ENCODE measurements at regions not wholly inside any gene's neighbourhood (a gene's known extent, or its start where the extent isn't known, plus 50 kb on each side); places are given as distances from the start of the nearest gene placed in this dataset.

DNA sequence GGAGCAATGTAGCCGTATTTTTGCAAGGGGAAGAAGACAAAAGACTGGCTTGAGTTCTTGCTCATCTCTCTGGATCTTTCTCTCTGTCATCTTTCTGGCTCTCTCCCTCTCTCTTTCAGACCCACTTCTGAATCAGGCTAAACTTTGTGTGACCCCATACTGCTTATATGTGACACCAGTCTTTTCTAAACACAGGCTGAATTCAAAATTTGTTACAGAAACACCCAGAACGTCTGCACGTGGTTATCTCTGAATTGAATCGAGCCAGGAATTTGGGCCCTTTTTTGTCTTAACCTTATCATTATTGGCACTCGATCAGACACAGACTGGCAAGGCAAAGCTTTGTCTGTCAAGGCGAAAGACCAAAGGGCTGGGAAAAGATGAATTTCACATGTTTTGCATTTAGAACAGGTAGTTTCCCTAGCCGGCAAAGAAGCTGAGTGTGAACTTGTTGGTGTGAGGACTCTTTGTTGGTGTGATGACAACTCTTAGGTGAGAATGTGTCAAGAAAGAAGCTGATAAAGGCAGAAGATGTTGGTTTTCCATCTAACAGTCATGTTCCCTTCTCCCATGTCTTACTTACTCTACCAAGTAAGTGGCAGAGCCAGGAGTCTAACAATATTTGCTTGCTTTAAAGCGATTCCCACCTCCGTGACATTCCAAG is 150.2 kb upstream of the RFLNA start:
- no peak for TF ChIP-seq CTCF (IDR thresholded peaks at IDR 0.05)
- DNase-seq = no peak
- H3K27me3 Mint-ChIP-seq (ENCODE audit: insufficient read depth) = peaks cover 39% of the 10 kb centered on the region
- H3K9me3 Mint-ChIP-seq = peaks cover 24% of the 10 kb centered on the region
- no peak overlapping the region for H3K4me3 Mint-ChIP-seq
- no peaks in the 10 kb centered on the region for H3K4me1 Mint-ChIP-seq (ENCODE audit: low read depth)
- peaks cover 11% of the 10 kb centered on the region for H3K36me3 Mint-ChIP-seq (ENCODE audit: low read depth)
- H3K27ac Mint-ChIP-seq = no peak overlapping the region

DNA sequence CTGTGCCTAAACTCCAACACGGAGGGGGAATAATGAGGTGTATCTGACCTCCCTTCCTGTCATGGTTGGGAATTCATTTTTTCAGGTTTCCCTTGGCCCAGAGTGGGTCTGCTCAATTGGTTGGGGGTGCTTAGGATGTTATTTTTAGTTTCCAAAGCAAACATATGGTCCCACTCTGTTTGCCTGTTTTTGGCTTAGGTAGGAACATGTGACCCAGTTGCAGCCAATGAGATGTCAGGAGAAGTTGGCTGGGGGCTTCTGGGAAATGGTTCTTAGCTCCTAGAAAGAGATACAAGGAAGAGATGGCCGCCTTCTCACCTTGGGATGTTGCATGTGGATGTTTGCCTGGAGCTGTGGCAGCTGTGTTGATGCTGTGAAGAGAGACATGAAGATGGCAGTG is 147.9 kb upstream of the RFLNA start:
- Mint-ChIP-seq H3K27ac (no peak overlapping the region), H3K27me3 (ENCODE audit: insufficient read depth) (peaks cover 34% of the 10 kb centered on the region), H3K4me1 (ENCODE audit: low read depth) (no peaks in the 10 kb centered on the region), H3K4me3 (no peak overlapping the region), H3K9me3 (peaks cover 23% of the 10 kb centered on the region), H3K36me3 (ENCODE audit: low read depth) (peaks cover 5% of the 10 kb centered on the region)
- DNase-seq = no peak
- no peak for TF ChIP-seq CTCF (IDR thresholded peaks at IDR 0.05)

GRCh38 chr12:124147575-124147974 is 147.3 kb upstream of the RFLNA start:
- DNase-seq = no peak
- no peaks in the 10 kb centered on the region for H3K4me1 Mint-ChIP-seq (ENCODE audit: low read depth)
- peaks cover 34% of the 10 kb centered on the region for H3K27me3 Mint-ChIP-seq (ENCODE audit: insufficient read depth)
- no peak for TF ChIP-seq CTCF (IDR thresholded peaks at IDR 0.05)
- no peaks in the 10 kb centered on the region; the same call in 1 of the 2 replicates for H3K36me3 Mint-ChIP-seq (ENCODE audit: low read depth)
- peaks cover 21% of the 10 kb centered on the region; the same call in 1 of the 2 replicates for H3K9me3 Mint-ChIP-seq
- H3K27ac Mint-ChIP-seq = no peak overlapping the region
- H3K4me3 Mint-ChIP-seq = no peak overlapping the region

GRCh38 chr12:124148481-124149273 is 146.2 kb upstream of the RFLNA start:
- no peak overlapping the region for H3K4me3 Mint-ChIP-seq
- H3K9me3 Mint-ChIP-seq = peaks cover 15% of the 10 kb centered on the region; the same call in 1 of the 2 replicates
- TF ChIP-seq CTCF (IDR thresholded peaks at IDR 0.05) = no peak
- DNase-seq = no peak
- no peaks in the 10 kb centered on the region for H3K36me3 Mint-ChIP-seq (ENCODE audit: low read depth)
- no peak overlapping the region for H3K27ac Mint-ChIP-seq
- peaks cover 42% of the 10 kb centered on the region for H3K27me3 Mint-ChIP-seq (ENCODE audit: insufficient read depth)
- H3K4me1 Mint-ChIP-seq (ENCODE audit: low read depth) = no peaks in the 10 kb centered on the region

DNA sequence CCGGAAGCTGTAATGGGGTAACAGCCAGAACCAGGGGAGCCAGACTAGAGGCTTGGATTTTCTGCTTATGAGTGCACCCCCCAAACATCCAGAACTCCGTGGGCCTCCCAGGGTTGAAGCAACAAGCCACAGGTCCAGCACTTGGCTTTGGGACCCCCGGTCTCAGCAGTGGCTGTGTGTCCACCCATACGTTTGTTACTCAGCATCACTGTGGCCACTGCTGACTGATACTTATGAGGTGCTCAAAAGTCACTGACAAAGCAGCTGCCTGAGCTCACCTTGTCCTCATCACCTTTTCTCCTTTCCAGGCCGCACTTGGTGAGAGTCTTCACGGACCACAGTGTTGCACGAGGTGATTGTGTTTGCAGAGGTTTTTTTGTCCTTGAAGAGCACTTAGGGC is 145.6 kb upstream of the RFLNA start:
- no peak for DNase-seq
- peaks cover 38% of the 10 kb centered on the region for H3K27me3 Mint-ChIP-seq (ENCODE audit: insufficient read depth)
- H3K9me3 Mint-ChIP-seq = peaks cover 15% of the 10 kb centered on the region; the same call in 1 of the 2 replicates
- H3K27ac Mint-ChIP-seq = no peak overlapping the region
- H3K4me3 Mint-ChIP-seq = no peak overlapping the region
- no peak for TF ChIP-seq CTCF (IDR thresholded peaks at IDR 0.05)
- H3K36me3 Mint-ChIP-seq (ENCODE audit: low read depth) = no peaks in the 10 kb centered on the region
- no peaks in the 10 kb centered on the region for H3K4me1 Mint-ChIP-seq (ENCODE audit: low read depth)

Data from HFFc6 (cell line).